ENCODE measurements at regions not wholly inside any gene's neighbourhood (a gene's known extent, or its start where the extent isn't known, plus 50 kb on each side); places are given as distances from the start of the nearest gene placed in this dataset.

DNA sequence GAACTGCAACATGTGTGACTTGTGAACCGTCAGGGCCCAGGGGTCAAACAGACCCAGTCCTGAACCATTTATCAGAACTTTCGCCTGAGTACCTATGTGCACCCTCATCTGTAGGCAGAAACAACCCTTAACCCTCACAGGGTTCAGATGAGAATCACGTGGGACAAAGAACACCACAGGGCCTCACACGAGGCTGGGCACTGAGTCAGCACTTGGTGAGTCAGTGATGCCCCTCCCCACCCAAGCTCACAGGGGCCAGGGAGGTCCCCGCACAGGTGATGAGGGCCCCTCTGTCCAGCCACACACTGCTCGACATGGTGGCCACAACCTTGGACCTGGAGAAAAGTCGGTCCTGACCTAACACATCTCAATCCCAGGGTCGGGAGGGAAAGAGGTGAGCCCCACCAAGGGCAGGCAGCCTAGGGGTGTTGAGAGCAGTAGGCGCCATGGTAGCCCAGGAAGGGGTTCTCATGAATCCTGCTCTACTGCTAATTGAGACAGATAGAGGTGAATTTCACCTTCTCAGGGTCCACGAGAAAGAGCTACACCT is 176.4 kb downstream of the SHANK2 start:
- TF ChIP-seq, protein P1, sequence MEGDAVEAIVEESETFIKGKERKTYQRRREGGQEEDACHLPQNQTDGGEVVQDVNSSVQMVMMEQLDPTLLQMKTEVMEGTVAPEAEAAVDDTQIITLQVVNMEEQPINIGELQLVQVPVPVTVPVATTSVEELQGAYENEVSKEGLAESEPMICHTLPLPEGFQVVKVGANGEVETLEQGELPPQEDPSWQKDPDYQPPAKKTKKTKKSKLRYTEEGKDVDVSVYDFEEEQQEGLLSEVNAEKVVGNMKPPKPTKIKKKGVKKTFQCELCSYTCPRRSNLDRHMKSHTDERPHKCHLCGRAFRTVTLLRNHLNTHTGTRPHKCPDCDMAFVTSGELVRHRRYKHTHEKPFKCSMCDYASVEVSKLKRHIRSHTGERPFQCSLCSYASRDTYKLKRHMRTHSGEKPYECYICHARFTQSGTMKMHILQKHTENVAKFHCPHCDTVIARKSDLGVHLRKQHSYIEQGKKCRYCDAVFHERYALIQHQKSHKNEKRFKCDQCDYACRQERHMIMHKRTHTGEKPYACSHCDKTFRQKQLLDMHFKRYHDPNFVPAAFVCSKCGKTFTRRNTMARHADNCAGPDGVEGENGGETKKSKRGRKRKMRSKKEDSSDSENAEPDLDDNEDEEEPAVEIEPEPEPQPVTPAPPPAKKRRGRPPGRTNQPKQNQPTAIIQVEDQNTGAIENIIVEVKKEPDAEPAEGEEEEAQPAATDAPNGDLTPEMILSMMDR (IDR thresholded peaks at IDR 0.05): no peak
- TF ChIP-seq ZFX (IDR thresholded peaks at IDR 0.05; ENCODE audit: borderline replicate concordance): no peak

All from 22Rv1 (cell line).